Loucy (cell line): ENCODE measurements at regions not wholly inside any gene's neighbourhood (a gene's known extent, or its start where the extent isn't known, plus 50 kb on each side); places are given as distances from the start of the nearest gene placed in this dataset.

ENCODE experiments used
- CTCF ChIP-seq: fragments of 200-600 bp; sonication (generic); conservative IDR thresholded peaks from 2 replicates; pipeline ENCODE4 v1.5.1; 2014; ENCODE audit warnings: mild to moderate bottlenecking, antibody characterized with exemption, low read length
- EZH2phosphoT487 ChIP-seq: fragments of 200-600 bp; IDR thresholded peaks from 2 replicates; pipeline ENCODE4 v1.6.1; 2018; ENCODE audit warnings: antibody characterized with exemption, mild to moderate bottlenecking, moderate library complexity, borderline replicate concordance

DNA sequence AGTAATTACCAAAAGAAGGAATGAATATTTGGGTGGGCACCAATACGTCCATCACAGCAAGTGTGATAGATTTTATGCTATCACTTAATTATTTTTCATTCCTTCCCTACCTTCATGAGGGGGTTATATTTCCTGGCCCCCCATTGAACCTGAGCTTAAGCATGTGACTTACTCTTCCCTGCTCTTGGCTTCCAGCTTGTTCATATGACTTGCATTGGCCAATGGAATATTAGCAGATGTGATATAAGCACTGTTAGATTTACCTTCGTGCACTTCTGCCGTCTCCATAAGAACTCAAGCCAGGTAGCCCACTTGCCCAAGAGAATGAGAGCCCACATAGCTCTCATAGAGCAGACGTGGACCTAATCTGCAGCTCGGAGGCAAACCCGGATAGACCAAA, 99.1 kb upstream of the SMARCA2 start:
- TF ChIP-seq CTCF (no peak), EZH2phosphoT487 (no peak)
